ENCODE measurements at regions not wholly inside any gene's neighbourhood (a gene's known extent, or its start where the extent isn't known, plus 50 kb on each side); places are given as distances from the start of the nearest gene placed in this dataset.

DNA sequence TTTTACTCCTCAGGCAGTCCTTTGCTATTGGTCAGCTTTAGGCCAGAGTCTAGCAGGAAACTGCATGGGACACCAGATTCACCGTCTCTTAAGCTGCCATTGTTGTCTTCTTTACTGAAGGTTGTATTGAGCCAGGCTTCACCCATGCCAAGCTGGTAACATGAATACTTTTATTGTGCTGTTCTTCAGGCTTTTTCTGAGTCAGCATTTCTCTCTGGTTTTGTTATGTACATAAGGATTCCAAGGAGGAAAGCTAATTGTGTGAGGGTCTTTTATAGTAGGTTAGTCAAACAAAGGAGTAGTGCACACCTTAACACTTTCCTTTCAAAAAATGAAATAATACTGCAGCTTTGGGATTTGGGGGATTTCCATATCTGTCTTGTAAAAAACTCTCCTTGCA is 252.8 kb downstream of the JRKL start:
- no peaks in the 10 kb centered on the region for H3K4me1 ChIP-seq (ENCODE audit: insufficient read depth, low read length)
- WGBS (ENCODE audit: extremely low coverage, insufficient read length, low lambda C conversion rate) = no CpG with 5 or more reads among the region's 1 CpG
- no peak for DNase-seq
- H2BK5ac ChIP-seq (ENCODE audit: insufficient read length, low read length) = no peak overlapping the region
- H3K14ac ChIP-seq (ENCODE audit: insufficient read depth, low read length) = no peak overlapping the region
- H3K4ac ChIP-seq (ENCODE audit: low read depth, low read length) = no peak overlapping the region
- TF ChIP-seq, protein P1, sequence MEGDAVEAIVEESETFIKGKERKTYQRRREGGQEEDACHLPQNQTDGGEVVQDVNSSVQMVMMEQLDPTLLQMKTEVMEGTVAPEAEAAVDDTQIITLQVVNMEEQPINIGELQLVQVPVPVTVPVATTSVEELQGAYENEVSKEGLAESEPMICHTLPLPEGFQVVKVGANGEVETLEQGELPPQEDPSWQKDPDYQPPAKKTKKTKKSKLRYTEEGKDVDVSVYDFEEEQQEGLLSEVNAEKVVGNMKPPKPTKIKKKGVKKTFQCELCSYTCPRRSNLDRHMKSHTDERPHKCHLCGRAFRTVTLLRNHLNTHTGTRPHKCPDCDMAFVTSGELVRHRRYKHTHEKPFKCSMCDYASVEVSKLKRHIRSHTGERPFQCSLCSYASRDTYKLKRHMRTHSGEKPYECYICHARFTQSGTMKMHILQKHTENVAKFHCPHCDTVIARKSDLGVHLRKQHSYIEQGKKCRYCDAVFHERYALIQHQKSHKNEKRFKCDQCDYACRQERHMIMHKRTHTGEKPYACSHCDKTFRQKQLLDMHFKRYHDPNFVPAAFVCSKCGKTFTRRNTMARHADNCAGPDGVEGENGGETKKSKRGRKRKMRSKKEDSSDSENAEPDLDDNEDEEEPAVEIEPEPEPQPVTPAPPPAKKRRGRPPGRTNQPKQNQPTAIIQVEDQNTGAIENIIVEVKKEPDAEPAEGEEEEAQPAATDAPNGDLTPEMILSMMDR (conservative IDR thresholded peaks at IDR 0.05) = no peak
- H3T11ph ChIP-seq (ENCODE audit: low read length) = no peak overlapping the region
- no peak overlapping the region for H2BK20ac ChIP-seq (ENCODE audit: low read depth, low read length, poor library complexity, severe bottlenecking)
- H3K9me3 ChIP-seq (ENCODE audit: control insufficient read depth, low read depth, low read length) = no peaks in the 10 kb centered on the region
- H3K4me3 Mint-ChIP-seq = no peak overlapping the region
- H3K27ac Mint-ChIP-seq = 0 out of 7 replicates have a peak overlapping the region, but pooled peaks of 1 of the 3 experiments have one; percentile 27
- no peak overlapping the region for H4K91ac ChIP-seq (ENCODE audit: insufficient read length, low read depth, low read length)
- H3K27ac ChIP-seq (ENCODE audit: insufficient read length, low read depth, low read length) = no peak overlapping the region
- no peak overlapping the region for H3K18ac ChIP-seq (ENCODE audit: insufficient read length, low read depth, low read length)
- peaks cover 12 to 16% of the 10 kb centered on the region in 2 experiments for H3K4me1 Mint-ChIP-seq
- H2AFZ ChIP-seq (ENCODE audit: low read length) = no peak overlapping the region
- H3K79me2 ChIP-seq (ENCODE audit: insufficient read depth, low read length) = no peaks in the 10 kb centered on the region
- H4K5ac ChIP-seq (ENCODE audit: insufficient read length, low read depth, low read length) = no peak overlapping the region
- no peak overlapping the region for H3K9ac ChIP-seq (ENCODE audit: extremely low read depth, insufficient read length, low read length)
- no peak overlapping the region for H3K23ac ChIP-seq (ENCODE audit: insufficient read length, low read depth, low read length)
- H3K27me3 ChIP-seq (ENCODE audit: insufficient read depth, low read length) = no peaks in the 10 kb centered on the region
- peaks cover 4 to 10% (median 8%) of the 10 kb centered on the region in 3 experiments; a peak in 5 of 7 replicates for H3K36me3 Mint-ChIP-seq (ENCODE audit: insufficient read depth in 1 of 3, low read depth in 3 of 3)
- no peak overlapping the region for H2BK12ac ChIP-seq (ENCODE audit: insufficient read length, low read depth, low read length)
- H3K4me2 ChIP-seq (ENCODE audit: insufficient read depth, insufficient read length, low read length) = no peak overlapping the region
- peaks cover 3 to 4% of the 10 kb centered on the region in 2 experiments; a peak in 4 of 5 replicates for H3K9me3 Mint-ChIP-seq
- no peaks in the 10 kb centered on the region for H3K23me2 ChIP-seq (ENCODE audit: insufficient read length, low read depth, low read length, poor library complexity, severe bottlenecking)
- no peaks in the 10 kb centered on the region for H4K20me1 ChIP-seq (ENCODE audit: control insufficient read depth, insufficient read depth, insufficient read length)
- no peaks in the 10 kb centered on the region for H3K79me1 ChIP-seq (ENCODE audit: insufficient read depth, low read depth, low read length, poor library complexity, severe bottlenecking)
- H2AK5ac ChIP-seq (ENCODE audit: insufficient read length, low read length) = no peak overlapping the region
- no peak overlapping the region for H4K8ac ChIP-seq (replicated peaks; ENCODE audit: insufficient read length, low read depth, low read length)
- H3K56ac ChIP-seq (ENCODE audit: insufficient read length, low read depth, low read length) = no peak overlapping the region
- H3K27me3 Mint-ChIP-seq (ENCODE audit: low read depth) = no peaks in the 10 kb centered on the region
- H2BK120ac ChIP-seq (ENCODE audit: low read depth, low read length, poor library complexity, severe bottlenecking) = no peak overlapping the region
- H2BK15ac ChIP-seq (ENCODE audit: low read depth, low read length) = no peak overlapping the region
